GM23338 (cell line): ENCODE measurements at regions not wholly inside any gene's neighbourhood (a gene's known extent, or its start where the extent isn't known, plus 50 kb on each side); places are given as distances from the start of the nearest gene placed in this dataset.

Experiments
- CREB1 ChIP-seq: fragments of 250-450 bp; sonication (Bioruptor Pico); IDR thresholded peaks from 2 replicates; pipeline ENCODE4 v1.5.0; 2020; ENCODE audit warnings: low read depth, mild to moderate bottlenecking, moderate library complexity
- CTCF ChIP-seq, 2 experiments: fragments of 200-600 bp in 1 of 2; sonication (generic) in 1 of 2; conservative IDR thresholded peaks; 2 replicates each; pipeline versions ENCODE4 v1.5.1 to v1.6.1; 2016 to 2017; ENCODE audit warnings: antibody characterized with exemption in 2 of 2, low read depth in 2 of 2, mild to moderate bottlenecking in 2 of 2, moderate library complexity in 1 of 2
- ETS1 ChIP-seq: IDR thresholded peaks from 2 replicates; pipeline ENCODE4 v1.6.1; 2016; ENCODE audit warnings: antibody characterized with exemption
- EZH2 ChIP-seq: fragments of 200-600 bp; sonication (generic); IDR thresholded peaks from one replicate; pipeline ENCODE4 v1.8.0; 2017; ENCODE audit warnings: antibody characterized with exemption, mild to moderate bottlenecking, low read depth; ENCODE audit not compliant: unreplicated experiment
- EZH2phosphoT487 ChIP-seq: fragments of 200-600 bp; sonication (generic); IDR thresholded peaks from one replicate; pipeline ENCODE4 v1.8.1; 2018; ENCODE audit warnings: antibody characterized with exemption; ENCODE audit not compliant: unreplicated experiment
- JUNB ChIP-seq: IDR thresholded peaks from one replicate; pipeline ENCODE4 v1.6.1; 2016; ENCODE audit warnings: antibody characterized with exemption; ENCODE audit not compliant: unreplicated experiment
- NANOG ChIP-seq: IDR thresholded peaks from 2 replicates; pipeline ENCODE4 v1.6.1; 2016; ENCODE audit warnings: antibody characterized with exemption, borderline replicate concordance
- POLR2AphosphoS5 ChIP-seq: IDR thresholded peaks from 2 replicates; pipeline ENCODE4 v1.6.1; 2016; ENCODE audit warnings: antibody characterized with exemption, low read depth
- REST ChIP-seq: IDR thresholded peaks from one replicate; pipeline ENCODE4 v1.6.1; 2018; ENCODE audit warnings: antibody characterized with exemption; ENCODE audit not compliant: unreplicated experiment
- STAT1 ChIP-seq: IDR thresholded peaks from one replicate; pipeline ENCODE4 v1.6.1; 2016; ENCODE audit warnings: antibody characterized with exemption; ENCODE audit not compliant: unreplicated experiment
- ZNF114 ChIP-seq: fragments of 250-450 bp; sonication (Bioruptor Pico); IDR thresholded peaks from 2 replicates; pipeline ENCODE4 v1.5.0; 2020; ENCODE audit warnings: mild to moderate bottlenecking, moderate library complexity
- ZNF331 ChIP-seq: fragments of 250-450 bp; sonication (Bioruptor Pico); IDR thresholded peaks from 2 replicates; pipeline ENCODE4 v1.5.0; 2020; ENCODE audit warnings: low read depth, mild to moderate bottlenecking, moderate library complexity
- ZNF462 ChIP-seq: fragments of 250-450 bp; sonication (Bioruptor Pico); IDR thresholded peaks from 2 replicates; pipeline ENCODE4 v1.5.0; 2020; ENCODE audit warnings: mild to moderate bottlenecking, moderate library complexity

- TF ChIP-seq CTCF (conservative IDR thresholded peaks at IDR 0.05; ENCODE audit: low read depth in 2 of 2) (no peak), REST (no peak), ETS1 (no peak), POLR2AphosphoS5 (no peak), EZH2 (no peak), EZH2phosphoT487 (no peak), STAT1 (no peak), CREB1 (CRISPR knock-in tag) (no peak), JUNB (no peak), ZNF331 (CRISPR knock-in tag) (no peak), ZNF462 (CRISPR knock-in tag) (no peak), ZNF114 (CRISPR knock-in tag) (no peak), NANOG (no peak)
Measured at GRCh38 chr10:36236341-36236740, 594.2 kb upstream of the FZD8 start.
